GM13977 (cell line): ENCODE measurements at regions not wholly inside any gene's neighbourhood (a gene's known extent, or its start where the extent isn't known, plus 50 kb on each side); places are given as distances from the start of the nearest gene placed in this dataset.

Experiments
- DNase-seq: peaks from one replicate; pipeline ENCODE4 v3.0.0; 2012; ENCODE audit warnings: low spot score
- in situ Hi-C: fragments of 300-500 bp; cut with MboI; formaldehyde crosslinking; loops from one replicate; pipeline ENCODE4 v1.12.0; 2022; ENCODE audit warnings: low sequenced_read_pairs, low pct_unique_long_range_greater_than_20kb, mixed read lengths, inconsistent platforms; ENCODE audit not compliant: unreplicated experiment
- TF ChIP-seq, protein P1 (sequence below): IDR thresholded peaks from 2 replicates; pipeline ENCODE4 v1.5.1; 2012; ENCODE audit warnings: mild to moderate bottlenecking, control low read depth; ENCODE audit not compliant: insufficient read depth; ENCODE audit errors: extremely low read depth, missing control alignments

GRCh38 chr10:83725567-83725966, 413.7 kb upstream of the GHITM start:
- in situ Hi-C loops, result no loop called here
- TF ChIP-seq, protein P1, sequence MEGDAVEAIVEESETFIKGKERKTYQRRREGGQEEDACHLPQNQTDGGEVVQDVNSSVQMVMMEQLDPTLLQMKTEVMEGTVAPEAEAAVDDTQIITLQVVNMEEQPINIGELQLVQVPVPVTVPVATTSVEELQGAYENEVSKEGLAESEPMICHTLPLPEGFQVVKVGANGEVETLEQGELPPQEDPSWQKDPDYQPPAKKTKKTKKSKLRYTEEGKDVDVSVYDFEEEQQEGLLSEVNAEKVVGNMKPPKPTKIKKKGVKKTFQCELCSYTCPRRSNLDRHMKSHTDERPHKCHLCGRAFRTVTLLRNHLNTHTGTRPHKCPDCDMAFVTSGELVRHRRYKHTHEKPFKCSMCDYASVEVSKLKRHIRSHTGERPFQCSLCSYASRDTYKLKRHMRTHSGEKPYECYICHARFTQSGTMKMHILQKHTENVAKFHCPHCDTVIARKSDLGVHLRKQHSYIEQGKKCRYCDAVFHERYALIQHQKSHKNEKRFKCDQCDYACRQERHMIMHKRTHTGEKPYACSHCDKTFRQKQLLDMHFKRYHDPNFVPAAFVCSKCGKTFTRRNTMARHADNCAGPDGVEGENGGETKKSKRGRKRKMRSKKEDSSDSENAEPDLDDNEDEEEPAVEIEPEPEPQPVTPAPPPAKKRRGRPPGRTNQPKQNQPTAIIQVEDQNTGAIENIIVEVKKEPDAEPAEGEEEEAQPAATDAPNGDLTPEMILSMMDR, result no peak
- no peak for DNase-seq

DNA sequence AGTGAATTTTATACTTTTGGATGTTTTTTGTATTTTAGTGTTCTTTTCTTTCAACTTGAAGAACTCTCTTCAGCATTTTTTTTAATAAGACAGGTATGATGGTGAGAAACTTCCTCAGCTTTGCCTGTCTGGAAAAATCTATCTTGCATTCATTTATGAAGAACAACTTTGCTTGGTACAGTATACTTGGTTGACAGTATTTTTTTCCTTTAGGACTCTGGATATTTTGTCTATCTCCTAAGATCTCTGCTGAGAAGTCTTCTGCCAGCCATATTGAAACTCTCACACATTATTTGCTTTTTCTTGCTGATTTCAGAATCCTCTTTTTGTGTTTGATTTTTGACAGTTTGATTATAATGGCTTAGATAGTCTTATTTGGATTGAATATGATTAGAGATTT, 405.0 kb upstream of the GHITM start:
- TF ChIP-seq, protein P1, result no peak
- in situ Hi-C loops, result no loop called here
- no peak for DNase-seq

GRCh38 chr10:83736008-83736407, 403.3 kb upstream of the GHITM start:
- DNase-seq, result no peak
- in situ Hi-C loops, result no loop called here

DNA sequence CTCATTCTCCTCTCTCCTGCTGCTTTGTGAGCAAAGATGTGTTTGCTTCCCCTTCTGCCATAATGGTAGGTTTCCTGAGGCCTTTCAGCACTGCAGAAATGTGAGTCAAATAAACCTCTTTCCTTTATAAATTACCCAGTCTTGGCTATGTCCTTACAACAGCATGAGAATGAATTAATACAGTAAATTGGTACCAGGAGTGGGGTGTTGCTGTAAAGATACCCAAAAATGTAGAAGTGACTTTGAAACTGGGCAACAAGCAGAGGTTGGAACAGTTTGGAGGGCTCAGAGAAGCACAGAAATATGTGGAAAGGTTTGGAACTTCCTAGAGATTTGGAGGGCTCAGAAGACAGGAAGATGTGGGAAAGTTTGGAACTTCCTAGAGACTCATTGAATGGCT, 388.7 kb upstream of the GHITM start:
- no peak for DNase-seq
- TF ChIP-seq, protein P1, result no peak
- in situ Hi-C loops, result no loop called here

More at GRCh38 chr10:83736008-83736407, 403.3 kb upstream of the GHITM start:
- TF ChIP-seq, protein P1, result no peak

DNA sequence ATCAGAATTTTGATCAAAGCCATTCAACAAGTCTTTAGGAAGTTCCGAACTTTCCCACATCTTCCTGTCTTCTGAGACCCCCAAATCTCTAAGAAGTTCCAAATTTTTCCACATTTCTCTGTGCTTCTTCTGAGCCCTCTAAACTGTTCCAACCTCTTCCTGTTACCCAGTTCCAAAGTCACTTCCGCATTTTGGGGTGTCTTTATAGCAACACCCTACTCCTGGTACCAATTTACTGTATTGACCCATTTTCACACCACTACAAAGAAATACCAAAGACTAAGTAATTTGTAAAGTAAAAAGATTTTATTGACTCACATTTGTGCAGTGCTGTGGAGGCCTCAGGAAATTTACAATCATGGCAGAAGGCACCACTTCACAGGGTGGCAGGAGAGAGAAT, 385.8 kb upstream of the GHITM start:
- in situ Hi-C loops, result no loop called here
- DNase-seq, result no peak
- TF ChIP-seq, protein P1, result no peak

DNA sequence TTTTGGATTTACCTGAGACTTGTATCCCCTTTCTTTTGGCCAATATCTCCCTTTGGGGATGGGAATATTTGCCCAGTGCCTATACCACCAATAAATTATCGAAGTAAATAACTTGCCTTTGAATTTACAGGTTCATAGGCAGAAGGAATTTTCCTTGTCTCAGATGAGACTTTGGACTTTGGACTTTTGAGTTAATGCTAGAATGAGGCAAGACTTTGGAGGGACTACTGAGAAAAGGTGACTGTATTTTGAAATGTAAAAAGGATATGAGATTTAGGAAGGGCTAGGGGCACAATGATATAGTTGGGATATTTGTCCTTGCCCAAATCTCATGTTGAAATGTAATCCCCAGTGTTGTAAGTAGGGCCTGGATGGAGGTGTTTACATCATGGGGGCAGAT, 384.5 kb upstream of the GHITM start:
- TF ChIP-seq, protein P1, result no peak
- in situ Hi-C loops, result no loop called here
- DNase-seq, result no peak

DNA sequence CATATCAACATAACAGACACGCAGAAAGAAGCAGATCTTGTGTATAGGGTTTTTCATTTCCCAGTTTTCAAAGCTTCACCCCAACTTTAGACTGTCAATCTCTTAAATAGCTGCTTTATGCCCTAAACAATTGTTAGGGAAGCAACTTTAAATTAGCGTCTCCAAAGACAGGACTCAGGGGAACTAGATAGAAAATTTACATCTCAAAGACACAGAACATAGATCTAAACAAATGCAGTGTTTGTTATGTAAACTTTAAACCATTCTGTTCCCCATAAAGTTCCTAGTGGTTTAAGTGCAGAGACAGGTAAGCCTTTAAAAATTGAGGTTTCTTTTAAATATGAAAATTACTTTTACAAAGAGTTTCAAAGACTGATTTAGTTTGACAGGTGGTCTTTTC, 379.2 kb upstream of the GHITM start:
- no peak for DNase-seq
- TF ChIP-seq, protein P1, result no peak
- in situ Hi-C loops, result no loop called here
